GM18858 (cell line): ENCODE measurements at regions not wholly inside any gene's neighbourhood (a gene's known extent, or its start where the extent isn't known, plus 50 kb on each side); places are given as distances from the start of the nearest gene placed in this dataset.

Source experiments
- ATAC-seq: cut with Tn5 transposase; IDR thresholded peaks from one replicate; pipeline ENCODE4 v1.9.1; 2021; ENCODE audit not compliant: unreplicated experiment

DNA sequence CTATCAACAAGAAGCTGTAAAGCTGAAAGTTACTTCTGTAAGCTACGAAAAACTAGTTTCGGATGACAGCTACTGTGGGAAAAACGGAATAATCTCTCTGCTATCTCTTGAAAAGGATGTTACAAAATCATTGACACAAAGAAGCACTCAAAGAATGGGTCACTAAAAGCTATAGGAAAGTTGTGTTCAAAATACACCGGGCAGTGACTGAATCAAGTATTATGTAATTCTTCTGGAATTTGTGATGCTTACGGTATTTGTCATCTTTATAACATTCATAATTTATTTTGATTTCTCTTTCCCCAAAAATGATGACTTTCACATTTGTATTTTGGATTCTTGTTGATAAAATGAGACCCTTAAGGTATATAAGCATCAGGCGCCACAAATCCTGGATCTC is 112.1 kb upstream of the KLF6 start:
- no peak for ATAC-seq

DNA sequence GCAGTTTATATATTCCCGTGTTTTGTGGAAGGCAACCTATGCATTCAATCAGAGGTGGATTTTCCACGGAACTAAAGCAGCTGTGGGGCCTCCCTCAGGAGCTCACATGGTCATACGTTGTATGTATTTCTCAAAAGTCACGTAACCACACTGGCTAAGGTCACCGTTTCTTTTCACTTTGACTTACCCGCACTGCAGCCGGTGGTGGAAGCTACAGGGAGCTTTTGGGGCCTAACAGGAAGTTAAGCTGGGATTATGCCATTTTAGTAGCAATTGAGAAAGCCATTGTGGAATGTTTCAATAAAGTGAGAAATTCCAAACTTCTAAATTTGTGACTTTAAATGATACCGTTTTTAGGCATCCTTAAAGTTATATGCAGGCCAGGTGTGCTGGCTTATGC is 111.2 kb upstream of the KLF6 start:
- no peak for ATAC-seq

DNA sequence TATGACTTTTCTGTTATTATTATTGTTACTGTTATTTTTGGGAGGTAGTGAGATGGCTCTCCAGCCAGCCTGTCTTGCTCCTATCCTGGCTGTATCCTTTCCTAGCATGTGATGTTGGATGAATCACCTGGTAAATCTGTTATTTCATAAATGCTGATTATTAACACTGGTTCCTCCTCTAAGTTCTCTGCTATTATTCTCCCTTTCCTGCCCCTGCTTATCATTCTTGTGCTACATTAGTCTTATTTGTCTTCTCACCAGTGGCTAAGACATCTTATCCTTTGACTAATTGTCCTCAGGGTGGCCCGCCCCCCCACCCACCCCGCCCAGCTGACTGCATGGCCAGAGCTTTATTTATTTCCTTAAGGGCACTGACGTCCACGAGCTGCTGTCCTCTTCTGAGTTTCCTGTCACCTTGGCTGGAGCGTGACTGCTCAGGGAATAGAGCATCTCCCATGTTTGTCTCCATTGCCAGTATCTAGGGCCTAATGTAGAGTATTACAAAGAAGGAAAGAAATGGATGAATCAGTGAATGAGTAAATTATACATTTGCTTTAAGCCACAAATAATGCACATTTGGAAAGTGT is 110.1 kb upstream of the KLF6 start:
- no peak for ATAC-seq

GRCh38 chr10:3893901-3894563 is 109.0 kb upstream of the KLF6 start:
- ATAC-seq: no peak

- ATAC-seq: no peak
These were observed 107.7 kb upstream of the KLF6 start for GRCh38 chr10:3892440-3893425.

DNA sequence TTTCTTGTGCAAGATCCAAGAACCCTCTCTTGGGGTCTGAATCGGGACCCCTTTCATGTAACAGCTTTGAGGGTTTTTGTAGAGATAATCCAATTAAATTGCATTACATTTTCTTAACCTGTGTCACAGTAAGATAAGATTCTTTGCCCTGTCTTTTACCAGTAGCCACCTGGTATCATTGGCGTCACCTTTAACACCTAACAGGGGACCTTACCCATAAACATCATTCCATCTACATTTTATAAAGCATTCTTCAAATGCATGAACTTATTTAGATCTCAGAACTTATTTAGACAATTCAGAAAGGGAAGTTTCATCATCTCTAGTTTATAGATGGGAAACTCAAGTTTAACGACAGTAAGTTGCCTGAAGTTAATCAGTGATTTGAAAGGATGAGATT is 106.4 kb upstream of the KLF6 start:
- no peak for ATAC-seq

GRCh38 chr10:3890602-3891352 is 105.8 kb upstream of the KLF6 start:
- no peak for ATAC-seq

DNA sequence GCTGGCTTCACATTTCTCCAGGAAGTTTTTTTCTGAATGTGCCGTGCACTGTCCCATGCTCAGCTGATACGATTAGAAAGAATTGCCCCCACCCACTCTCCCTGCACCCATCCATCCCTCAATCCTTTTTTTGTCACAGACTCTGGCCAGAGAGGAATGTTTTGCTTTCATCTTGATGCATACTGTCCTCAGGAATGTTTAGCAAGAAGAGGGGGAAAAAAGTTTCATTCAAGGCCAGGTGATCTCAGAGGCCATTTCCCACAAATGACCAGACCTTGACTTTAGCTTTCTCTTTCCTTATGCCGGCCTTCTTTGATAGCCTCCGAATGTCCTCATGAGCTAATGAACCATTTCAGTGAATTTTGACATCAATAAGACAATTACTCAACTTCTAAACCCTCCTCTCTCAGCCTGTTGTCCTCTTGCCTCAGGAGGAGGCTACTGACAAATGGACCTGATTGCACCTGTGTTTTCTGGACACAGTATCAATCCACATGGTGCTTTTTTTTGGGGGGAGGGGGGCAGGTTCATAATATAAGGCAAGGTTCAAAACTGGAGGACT is 105.0 kb upstream of the KLF6 start:
- no peak for ATAC-seq

DNA sequence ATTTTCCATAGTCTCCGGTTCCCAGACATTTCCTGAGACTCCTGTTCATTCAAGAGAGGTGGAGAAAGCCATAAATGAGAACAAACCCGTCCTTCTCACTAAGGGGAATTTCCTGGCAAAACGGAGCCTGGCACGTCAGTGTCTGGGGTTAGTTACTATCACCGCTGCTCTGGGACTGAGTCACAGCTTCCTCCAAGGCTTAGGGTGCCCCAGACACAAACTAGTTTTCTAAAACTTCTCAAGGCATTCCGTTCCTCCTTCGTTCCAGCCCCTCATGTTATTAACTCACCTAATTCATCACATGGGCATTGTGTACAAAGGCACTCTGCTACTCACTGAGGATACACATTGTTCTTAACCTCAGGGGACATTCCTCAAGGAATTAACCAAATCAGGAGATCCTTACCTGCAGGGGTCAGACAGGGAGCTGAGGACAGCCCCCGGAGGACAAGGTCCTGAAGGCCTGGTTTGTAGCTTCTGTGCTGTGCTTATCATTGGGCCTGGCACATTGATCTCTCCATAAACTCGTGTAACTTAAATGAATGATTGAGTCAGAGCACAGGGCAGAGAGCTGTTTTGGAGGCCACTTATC is 103.0 kb upstream of the KLF6 start:
- peak; percentile 77 for ATAC-seq

- no peak for ATAC-seq
These were observed 102.4 kb upstream of the KLF6 start for GRCh38 chr10:3887404-3887803.

GRCh38 chr10:3886641-3887251 is 101.7 kb upstream of the KLF6 start:
- no peak for ATAC-seq

DNA sequence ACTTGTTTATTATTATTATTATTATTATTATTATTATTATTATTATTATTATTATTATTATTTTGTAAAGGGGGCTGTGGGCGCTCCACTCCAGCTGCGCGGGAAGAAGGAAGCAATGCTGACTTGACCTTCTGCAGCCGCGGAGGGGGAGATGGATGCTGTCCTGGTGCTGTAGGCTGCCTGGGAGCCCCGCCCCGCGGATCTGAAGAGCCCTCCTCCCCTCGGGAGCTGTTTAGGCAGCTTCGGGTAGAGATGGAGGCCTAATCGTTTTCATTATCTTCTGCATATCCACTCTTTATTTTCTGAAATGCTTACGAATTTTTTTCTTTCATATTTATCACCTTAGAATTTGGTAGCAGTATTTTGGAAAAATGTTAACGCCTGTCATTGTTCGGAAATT is 101.2 kb upstream of the KLF6 start:
- no peak for ATAC-seq

DNA sequence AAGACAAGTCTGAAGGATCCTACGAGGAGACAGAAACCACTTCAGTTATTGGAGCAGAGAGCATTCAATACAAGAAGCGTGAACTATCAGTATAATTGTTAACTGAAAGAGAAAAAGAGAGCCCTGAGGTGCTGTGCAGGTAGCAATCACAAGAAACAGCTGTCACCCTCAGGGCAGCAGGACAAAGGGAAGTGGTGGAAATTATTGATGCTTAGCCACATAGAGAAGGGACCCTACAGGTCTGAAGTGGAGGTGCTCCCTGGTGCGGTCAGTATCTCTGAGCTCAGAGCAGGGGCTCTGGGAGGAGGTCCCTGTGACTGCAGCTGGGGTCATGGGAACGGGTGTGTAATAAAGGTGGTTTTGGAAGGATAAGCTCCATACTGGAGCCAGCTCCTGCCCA is 97.8 kb upstream of the KLF6 start:
- ATAC-seq: no peak

GRCh38 chr10:3881622-3882021 is 96.6 kb upstream of the KLF6 start:
- ATAC-seq: no peak

DNA sequence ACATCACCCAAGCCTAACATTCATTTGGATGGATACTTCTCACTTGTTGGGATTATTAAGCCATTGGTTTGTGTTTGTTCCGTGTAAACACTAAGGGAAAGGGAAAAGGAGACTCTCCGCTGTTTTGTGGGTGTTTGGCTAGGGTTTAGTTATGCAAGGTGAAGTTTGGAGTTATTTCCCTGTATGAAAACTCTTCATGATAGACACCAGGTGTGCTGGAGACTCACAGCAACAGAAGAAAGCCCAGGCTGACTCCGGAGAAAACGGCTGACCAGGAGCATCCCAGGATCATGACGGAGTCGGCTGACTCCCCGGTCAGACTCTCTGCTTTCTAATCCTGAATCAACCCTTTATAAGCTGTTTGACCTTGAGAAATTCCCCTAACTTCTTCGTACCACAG is 94.1 kb upstream of the KLF6 start:
- no peak for ATAC-seq

GRCh38 chr10:3877211-3878000 is 92.4 kb upstream of the KLF6 start:
- ATAC-seq: no peak

DNA sequence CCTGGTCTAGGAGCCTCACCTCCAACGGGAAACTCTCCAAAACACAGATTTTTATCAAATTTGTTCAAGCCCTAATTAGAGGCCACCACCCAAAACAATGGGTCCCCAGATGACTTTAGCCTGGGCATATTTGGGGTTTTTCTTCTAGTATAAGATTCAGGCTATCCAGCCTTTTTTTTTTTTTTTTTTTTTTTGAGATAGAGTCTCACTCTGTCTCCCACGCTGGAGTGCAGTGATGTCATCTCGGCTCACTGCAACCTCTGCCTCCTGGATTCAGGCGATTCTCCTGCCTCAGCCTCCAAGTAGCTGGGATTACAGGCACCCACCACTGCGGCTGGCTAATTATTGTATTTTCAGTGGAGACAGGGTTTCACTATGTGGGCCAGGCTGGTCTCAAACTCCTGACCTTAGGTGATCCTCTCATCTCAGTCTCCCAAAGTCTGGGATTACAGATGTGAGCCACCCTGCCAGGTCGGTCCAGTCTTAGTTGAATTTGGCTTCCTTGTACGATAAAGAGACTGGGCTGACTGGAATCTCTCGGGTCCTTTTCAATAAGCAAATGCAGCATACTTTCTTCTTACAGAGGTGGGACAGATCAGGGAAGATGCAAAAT is 91.4 kb upstream of the KLF6 start:
- ATAC-seq: no peak

DNA sequence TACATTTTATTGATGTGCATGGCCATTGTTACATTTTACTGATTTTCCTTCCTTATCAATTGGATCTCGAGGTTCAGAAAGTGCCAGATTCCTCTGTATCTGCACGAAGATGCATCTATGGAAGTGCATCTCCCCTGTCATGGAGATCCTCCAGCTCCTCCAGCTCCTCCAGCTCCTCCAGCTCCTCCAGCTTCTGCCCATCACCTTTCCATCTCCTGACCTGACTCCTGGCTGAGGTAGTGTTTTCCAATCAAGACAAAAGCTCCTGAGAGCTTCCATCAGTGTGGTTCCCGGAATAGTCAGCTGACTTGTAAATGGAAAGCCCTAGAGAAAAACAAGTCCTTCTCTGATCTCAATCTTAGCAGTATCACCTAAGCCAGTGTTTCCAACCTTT is 90.8 kb upstream of the KLF6 start:
- ATAC-seq: no peak
